LHCN-M2 (cell line): ENCODE measurements at regions not wholly inside any gene's neighbourhood (a gene's known extent, or its start where the extent isn't known, plus 50 kb on each side); places are given as distances from the start of the nearest gene placed in this dataset.
A peak's percentile ranks its signal among the peaks of the same experiment; 100 is the strongest.

Source experiments
- DNase-seq: peaks from one replicate; pipeline ENCODE4 v3.0.0-alpha.2; 2012; ENCODE audit warnings: low read depth

GRCh38 chr5:106894964-106895363 lies 775.8 kb downstream of the EFNA5 start:
- DNase-seq: peak; percentile 93

GRCh38 chr5:106882035-106882434 lies 788.7 kb downstream of the EFNA5 start:
- no peak for DNase-seq

- no peak for DNase-seq
Observed at GRCh38 chr5:106880656-106881055, 790.1 kb downstream of the EFNA5 start.

GRCh38 chr5:106877881-106878280 lies 792.9 kb downstream of the EFNA5 start:
- no peak for DNase-seq

- peak; percentile 32 for DNase-seq
Observed at GRCh38 chr5:106876665-106877194, 794.0 kb downstream of the EFNA5 start.

GRCh38 chr5:106876298-106876622 lies 794.5 kb downstream of the EFNA5 start:
- DNase-seq: no peak

- peak; percentile 12 for DNase-seq
Observed at GRCh38 chr5:106875591-106876297, 795.0 kb downstream of the EFNA5 start.

GRCh38 chr5:106874974-106875373 lies 795.8 kb downstream of the EFNA5 start:
- DNase-seq: no peak

GRCh38 chr5:106874531-106874930 lies 796.2 kb downstream of the EFNA5 start:
- DNase-seq: no peak

- peak; percentile 6 for DNase-seq
Observed at GRCh38 chr5:106873568-106873967, 797.2 kb downstream of the EFNA5 start.

- DNase-seq: no peak
Observed at GRCh38 chr5:106865279-106865678, 805.5 kb downstream of the EFNA5 start.

GRCh38 chr5:106862450-106863193 lies 808.1 kb downstream of the EFNA5 start:
- DNase-seq: peak; percentile 67

GRCh38 chr5:106860398-106861044 lies 810.2 kb downstream of the EFNA5 start:
- no peak for DNase-seq

- DNase-seq: no peak
Observed at GRCh38 chr5:106858616-106859015, 812.1 kb downstream of the EFNA5 start.

- DNase-seq: no peak
Observed at GRCh38 chr5:106854922-106855321, 815.8 kb downstream of the EFNA5 start.

GRCh38 chr5:106854105-106854687 lies 816.5 kb downstream of the EFNA5 start:
- DNase-seq: peak; percentile 18

- DNase-seq: no peak
Observed at GRCh38 chr5:106853266-106853665, 817.5 kb downstream of the EFNA5 start.

GRCh38 chr5:106849266-106849665 lies 821.5 kb downstream of the EFNA5 start:
- DNase-seq: no peak

- peak; percentile 65 for DNase-seq
Observed at GRCh38 chr5:106843812-106844416, 826.8 kb downstream of the EFNA5 start.

- no peak for DNase-seq
Observed at GRCh38 chr5:106833517-106833916, 837.2 kb downstream of the EFNA5 start.

GRCh38 chr5:106827061-106827460 lies 843.7 kb downstream of the EFNA5 start:
- peak; percentile 81 for DNase-seq

- peak; percentile 78 for DNase-seq
Observed at GRCh38 chr5:106825374-106825773, 845.4 kb downstream of the EFNA5 start.
